Epithelial cell of proximal tubule (primary cell): ENCODE measurements at regions not wholly inside any gene's neighbourhood (a gene's known extent, or its start where the extent isn't known, plus 50 kb on each side); places are given as distances from the start of the nearest gene placed in this dataset.

Experiments
- DNase-seq: peaks from one replicate; pipeline ENCODE4 v3.0.0-alpha.2; 2011; ENCODE audit warnings: low read depth
- H3K4me3 ChIP-seq: 2 replicates; pipeline ENCODE4 v1.5.1; 2011; ENCODE audit warnings: low read depth, mild to moderate bottlenecking, low read length
- TF ChIP-seq, protein P1 (sequence below): conservative IDR thresholded peaks from 2 replicates; pipeline ENCODE4 v1.5.1; 2012; ENCODE audit warnings: low read depth, mild to moderate bottlenecking, low read length

DNA sequence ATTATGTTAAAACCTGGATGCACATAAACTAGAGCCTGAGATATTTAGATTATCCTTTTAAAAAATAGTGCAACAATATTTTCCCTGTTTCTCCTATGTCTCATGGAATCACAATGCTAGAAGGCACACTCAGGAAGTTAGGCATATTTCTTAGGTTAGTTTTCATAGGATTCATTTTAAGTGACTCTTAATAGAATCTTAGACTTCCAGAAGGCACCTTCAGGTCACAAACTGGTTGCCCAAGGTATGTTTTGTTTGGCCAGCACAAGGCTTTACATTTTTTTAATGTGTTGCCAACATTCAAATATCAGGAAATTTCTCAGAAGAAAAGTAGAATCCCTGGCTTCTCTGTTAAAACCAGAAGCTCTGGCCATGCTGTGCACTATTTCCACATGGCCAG, 129.3 kb downstream of the LNPK start:
- TF ChIP-seq, protein P1, sequence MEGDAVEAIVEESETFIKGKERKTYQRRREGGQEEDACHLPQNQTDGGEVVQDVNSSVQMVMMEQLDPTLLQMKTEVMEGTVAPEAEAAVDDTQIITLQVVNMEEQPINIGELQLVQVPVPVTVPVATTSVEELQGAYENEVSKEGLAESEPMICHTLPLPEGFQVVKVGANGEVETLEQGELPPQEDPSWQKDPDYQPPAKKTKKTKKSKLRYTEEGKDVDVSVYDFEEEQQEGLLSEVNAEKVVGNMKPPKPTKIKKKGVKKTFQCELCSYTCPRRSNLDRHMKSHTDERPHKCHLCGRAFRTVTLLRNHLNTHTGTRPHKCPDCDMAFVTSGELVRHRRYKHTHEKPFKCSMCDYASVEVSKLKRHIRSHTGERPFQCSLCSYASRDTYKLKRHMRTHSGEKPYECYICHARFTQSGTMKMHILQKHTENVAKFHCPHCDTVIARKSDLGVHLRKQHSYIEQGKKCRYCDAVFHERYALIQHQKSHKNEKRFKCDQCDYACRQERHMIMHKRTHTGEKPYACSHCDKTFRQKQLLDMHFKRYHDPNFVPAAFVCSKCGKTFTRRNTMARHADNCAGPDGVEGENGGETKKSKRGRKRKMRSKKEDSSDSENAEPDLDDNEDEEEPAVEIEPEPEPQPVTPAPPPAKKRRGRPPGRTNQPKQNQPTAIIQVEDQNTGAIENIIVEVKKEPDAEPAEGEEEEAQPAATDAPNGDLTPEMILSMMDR = no peak
- DNase-seq = no peak
- H3K4me3 ChIP-seq = no peak overlapping the region

DNA sequence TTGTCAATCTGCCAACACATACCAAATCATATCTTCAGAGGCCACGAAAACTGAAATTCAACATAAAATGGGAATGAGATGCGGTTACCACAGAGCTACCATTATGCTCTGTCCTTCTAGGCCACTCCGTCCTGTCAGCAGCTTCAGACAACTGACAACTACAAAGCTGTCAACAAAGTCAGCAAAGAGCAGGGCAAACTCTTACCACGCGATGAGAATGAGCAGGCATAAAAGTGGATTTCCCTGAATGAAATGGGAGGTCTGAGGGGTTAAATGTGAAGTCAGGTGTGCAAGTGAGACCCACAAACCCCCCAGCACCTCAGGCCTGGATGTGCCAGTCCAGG, 130.1 kb downstream of the LNPK start:
- TF ChIP-seq, protein P1 = no peak
- no peak overlapping the region for H3K4me3 ChIP-seq
- no peak for DNase-seq

DNA sequence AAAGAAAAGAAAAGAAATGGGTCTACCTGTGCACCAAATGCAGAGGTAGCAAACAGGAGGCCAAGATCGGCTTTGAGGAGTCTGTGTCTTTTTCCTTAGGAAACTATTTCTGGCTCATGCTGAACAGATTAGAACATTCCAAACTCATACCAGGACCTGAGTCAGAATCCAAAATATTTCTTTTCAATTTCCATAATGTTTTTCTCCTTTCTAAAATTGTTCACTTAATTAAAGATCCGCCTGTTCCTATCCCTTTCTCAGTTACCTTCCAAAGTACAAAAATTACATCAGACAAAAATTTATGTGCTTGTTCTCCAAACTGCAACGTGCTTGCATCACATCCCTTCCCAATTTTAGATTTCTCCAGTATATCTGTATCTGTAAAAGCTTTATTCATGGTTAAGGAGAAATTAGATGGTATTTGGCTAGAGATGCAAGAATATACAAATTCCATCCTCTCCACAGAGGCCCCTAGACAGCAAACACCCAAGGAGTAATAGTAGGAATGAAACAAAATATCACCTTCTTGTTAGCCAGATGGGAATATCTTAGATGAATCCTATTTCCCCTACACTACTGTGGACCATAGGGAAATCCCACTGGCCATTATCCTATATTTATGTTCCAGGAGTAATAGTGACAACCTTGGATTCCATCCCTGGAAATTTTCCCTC, 130.6 kb downstream of the LNPK start:
- TF ChIP-seq, protein P1 = no peak
- no peak overlapping the region for H3K4me3 ChIP-seq
- DNase-seq = no peak

DNA sequence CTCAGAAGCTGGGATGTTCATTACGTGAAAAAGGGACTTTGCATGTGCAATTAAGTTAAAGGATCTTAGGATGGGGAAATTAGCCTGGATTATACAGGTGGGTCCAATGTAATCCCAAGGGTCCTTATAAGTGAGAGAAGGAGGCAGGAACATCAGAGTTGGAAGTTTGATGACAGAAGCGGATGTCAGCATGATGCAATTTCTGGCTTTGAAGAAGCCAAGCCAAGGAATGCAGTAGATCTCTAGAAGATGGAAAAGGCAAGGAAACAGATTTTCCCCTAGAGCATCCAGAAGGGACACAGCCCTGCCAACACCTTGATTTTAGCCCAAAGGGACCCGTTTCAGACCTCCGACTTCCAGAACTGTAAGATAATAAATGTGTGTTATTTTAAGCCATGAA, 136.4 kb downstream of the LNPK start:
- DNase-seq = no peak
- no peak overlapping the region for H3K4me3 ChIP-seq
- TF ChIP-seq, protein P1 = no peak

DNA sequence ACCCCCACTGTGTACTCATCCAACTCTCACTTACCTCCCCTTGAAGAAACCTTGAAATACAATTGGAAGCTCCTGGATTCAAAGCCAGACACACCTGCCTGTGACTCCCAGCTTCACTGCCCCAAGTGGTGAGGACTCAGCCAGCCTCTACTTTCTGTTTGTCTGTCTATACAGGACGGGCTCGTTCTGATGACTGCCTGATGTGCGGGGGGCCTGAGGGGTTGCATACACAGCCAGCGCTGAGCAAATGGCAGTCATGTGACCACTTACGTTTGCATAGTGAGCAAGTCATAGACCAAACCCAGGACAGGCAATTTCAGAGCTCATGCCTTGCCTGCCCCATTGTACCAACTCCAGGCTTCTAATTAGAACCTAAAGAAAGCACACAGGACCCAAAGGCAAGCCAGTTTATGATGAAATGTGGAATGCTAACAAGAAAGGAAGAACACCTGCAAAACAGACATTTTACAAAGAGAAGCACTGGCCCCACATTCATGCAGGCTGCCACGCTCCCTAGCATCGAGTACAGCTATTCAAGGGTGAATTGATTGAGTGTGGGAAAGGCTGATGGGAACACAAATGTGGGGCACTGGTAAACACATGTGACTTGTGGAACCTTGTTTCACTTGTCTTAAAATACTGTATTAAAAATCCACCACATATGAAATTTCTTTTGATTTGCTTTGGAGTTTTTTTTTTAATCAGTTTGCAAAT, 137.8 kb downstream of the LNPK start:
- no peak for DNase-seq
- no peak overlapping the region for H3K4me3 ChIP-seq
- TF ChIP-seq, protein P1 = no peak

DNA sequence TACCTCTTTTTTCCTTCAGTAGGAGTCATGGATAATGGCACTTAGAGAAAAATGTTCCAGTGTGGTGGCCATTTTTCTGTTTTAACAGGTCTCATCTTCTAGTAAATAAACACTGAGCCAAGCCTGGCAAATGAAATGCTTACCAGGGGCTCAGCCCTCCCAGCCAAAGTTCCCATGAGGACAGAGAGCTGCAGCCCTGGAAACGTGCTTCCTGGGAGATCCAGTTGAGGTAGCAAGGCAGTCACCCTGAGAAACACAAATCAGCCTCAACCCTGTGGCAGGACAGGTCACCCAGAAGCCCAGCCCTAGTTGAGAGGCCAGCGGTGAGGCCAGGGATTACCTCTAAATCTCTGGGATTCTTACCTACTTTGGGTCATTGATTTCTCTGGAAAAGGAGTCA, 140.1 kb downstream of the LNPK start:
- DNase-seq = no peak
- H3K4me3 ChIP-seq = no peak overlapping the region
- TF ChIP-seq, protein P1 = no peak

DNA sequence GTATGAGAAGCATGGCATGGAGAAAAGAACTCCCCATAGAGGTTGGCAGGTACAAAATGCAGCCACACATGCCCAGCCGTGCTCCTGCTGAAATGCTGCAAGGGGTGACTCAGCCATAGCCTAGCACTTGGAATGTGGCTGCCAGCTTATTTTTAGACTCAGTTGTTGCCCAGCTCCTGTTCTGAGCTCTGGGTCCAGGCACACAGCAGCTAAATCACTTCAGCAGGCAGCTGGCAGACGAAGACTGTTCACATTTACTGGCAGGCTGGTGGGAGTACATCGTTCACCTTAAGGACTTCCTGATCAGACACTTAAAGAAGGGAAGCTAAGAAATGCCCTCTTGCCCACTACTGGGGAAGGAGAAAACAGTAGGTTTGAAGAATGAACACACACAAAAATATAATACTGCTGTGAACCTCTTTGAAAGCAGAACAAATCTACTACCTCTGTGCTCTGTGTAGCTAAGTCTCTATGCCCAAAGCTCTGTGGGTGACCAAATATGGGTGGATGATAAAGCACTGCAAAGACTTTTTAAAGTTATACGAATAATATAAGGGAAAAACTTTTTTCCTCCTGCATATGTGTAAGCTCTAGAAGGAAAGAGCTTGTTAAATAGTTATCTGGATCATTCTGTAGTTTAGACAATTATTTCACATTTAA, 146.1 kb downstream of the LNPK start:
- DNase-seq = no peak
- H3K4me3 ChIP-seq = no peak overlapping the region

More for the DNA sequence above, 146.1 kb downstream of the LNPK start:
- TF ChIP-seq, protein P1 = no peak
